Mammary epithelial cell (primary cell): ENCODE measurements at regions not wholly inside any gene's neighbourhood (a gene's known extent, or its start where the extent isn't known, plus 50 kb on each side); places are given as distances from the start of the nearest gene placed in this dataset.

ENCODE experiments used
- EZH2 ChIP-seq: IDR thresholded peaks from 2 replicates; pipeline ENCODE4 v1.6.1; 2012; ENCODE audit warnings: low read length, inconsistent platforms, borderline replicate concordance
- TF ChIP-seq, protein P1 (sequence below), 2 donors: IDR thresholded peaks in 1 of 2; conservative IDR thresholded peaks in 1 of 2; 2 replicates each; pipeline ENCODE4 v1.5.1; 2011 to 2012; ENCODE audit warnings: inconsistent platforms in 2 of 2, low read length in 2 of 2, mild to moderate bottlenecking in 2 of 2, control low read depth in 1 of 2, low read depth in 1 of 2; ENCODE audit not compliant: insufficient read depth in 1 of 2; ENCODE audit errors: extremely low read depth in 1 of 2

DNA sequence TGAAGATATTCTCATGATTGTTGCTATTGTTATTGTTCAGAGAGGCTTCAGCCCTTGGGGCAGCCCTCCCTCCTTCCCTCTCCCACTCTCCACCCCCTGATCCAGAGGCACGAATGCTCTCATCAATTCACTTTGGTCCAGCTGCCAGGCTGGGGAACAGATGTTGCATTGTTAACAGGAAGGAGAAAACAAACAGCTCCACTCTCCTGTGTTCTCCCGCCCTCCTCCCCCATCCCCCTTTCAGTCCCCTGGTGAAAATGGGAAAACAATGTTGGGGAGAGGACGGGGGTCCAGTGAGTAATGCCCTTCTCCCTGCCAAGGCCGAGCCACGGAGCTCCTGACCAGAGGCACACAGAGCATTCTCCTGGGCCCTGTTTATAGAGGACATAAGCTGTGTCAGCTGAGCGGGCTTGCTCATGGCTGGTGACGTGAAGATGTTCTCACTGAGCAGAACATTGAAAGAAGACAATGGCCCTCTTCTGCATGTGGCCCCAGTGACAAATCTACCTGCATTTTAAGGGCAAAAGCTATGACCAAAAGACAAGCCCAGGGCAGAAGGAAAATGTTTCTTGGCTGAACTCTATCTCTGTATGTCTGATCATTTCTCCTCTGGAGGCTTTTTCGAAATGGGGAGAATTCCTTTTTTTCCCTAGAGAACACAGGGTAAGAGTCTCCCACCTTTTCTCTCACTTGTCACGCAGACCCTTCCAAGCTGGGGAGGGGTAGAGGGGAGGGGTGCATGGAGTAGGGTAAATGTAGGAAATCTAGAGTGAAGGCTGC lies 111.7 kb downstream of the GLUL start:
- TF ChIP-seq, protein P1, sequence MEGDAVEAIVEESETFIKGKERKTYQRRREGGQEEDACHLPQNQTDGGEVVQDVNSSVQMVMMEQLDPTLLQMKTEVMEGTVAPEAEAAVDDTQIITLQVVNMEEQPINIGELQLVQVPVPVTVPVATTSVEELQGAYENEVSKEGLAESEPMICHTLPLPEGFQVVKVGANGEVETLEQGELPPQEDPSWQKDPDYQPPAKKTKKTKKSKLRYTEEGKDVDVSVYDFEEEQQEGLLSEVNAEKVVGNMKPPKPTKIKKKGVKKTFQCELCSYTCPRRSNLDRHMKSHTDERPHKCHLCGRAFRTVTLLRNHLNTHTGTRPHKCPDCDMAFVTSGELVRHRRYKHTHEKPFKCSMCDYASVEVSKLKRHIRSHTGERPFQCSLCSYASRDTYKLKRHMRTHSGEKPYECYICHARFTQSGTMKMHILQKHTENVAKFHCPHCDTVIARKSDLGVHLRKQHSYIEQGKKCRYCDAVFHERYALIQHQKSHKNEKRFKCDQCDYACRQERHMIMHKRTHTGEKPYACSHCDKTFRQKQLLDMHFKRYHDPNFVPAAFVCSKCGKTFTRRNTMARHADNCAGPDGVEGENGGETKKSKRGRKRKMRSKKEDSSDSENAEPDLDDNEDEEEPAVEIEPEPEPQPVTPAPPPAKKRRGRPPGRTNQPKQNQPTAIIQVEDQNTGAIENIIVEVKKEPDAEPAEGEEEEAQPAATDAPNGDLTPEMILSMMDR (conservative IDR thresholded peaks at IDR 0.05 in 1 of 2, IDR thresholded peaks at IDR 0.05 in 1 of 2; ENCODE audit: extremely low read depth in 1 of 2, insufficient read depth in 1 of 2, low read depth in 1 of 2, low read length in 2 of 2) = no peak
- TF ChIP-seq EZH2 = no peak
